PC-9 (cell line): ENCODE measurements at regions not wholly inside any gene's neighbourhood (a gene's known extent, or its start where the extent isn't known, plus 50 kb on each side); places are given as distances from the start of the nearest gene placed in this dataset.

Experiments
- EZH2 ChIP-seq: fragments of 200-600 bp; sonication (generic); IDR thresholded peaks from 2 replicates; pipeline ENCODE4 v1.8.0; 2017; ENCODE audit warnings: antibody characterized with exemption, low read depth
- TF ChIP-seq, protein P1 (sequence below): fragments of 200-600 bp; sonication (generic); conservative IDR thresholded peaks from 2 replicates; pipeline ENCODE4 v1.6.1; 2017; ENCODE audit warnings: mixed run types, antibody characterized with exemption, mild to moderate bottlenecking, moderate library complexity

DNA sequence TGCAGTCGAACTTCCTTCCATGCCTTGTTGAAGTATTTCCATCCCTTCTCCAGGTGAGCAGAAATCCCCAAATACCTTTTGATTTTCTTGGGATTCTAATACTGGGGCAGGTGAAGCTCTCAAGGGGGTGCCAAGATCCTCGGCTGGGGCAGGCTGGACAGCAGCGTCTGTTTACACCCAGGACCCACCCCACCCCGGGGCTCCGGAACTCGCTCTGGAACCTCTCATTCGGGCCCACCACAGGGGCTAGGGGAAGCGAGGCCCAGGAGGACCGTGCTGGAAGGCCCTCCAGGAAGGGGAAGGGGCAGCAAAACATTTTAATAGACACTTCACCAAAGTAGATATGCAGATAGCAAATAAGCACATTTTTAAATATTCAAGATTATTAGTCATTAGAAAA lies 161.9 kb upstream of the GORAB start:
- TF ChIP-seq, protein P1, sequence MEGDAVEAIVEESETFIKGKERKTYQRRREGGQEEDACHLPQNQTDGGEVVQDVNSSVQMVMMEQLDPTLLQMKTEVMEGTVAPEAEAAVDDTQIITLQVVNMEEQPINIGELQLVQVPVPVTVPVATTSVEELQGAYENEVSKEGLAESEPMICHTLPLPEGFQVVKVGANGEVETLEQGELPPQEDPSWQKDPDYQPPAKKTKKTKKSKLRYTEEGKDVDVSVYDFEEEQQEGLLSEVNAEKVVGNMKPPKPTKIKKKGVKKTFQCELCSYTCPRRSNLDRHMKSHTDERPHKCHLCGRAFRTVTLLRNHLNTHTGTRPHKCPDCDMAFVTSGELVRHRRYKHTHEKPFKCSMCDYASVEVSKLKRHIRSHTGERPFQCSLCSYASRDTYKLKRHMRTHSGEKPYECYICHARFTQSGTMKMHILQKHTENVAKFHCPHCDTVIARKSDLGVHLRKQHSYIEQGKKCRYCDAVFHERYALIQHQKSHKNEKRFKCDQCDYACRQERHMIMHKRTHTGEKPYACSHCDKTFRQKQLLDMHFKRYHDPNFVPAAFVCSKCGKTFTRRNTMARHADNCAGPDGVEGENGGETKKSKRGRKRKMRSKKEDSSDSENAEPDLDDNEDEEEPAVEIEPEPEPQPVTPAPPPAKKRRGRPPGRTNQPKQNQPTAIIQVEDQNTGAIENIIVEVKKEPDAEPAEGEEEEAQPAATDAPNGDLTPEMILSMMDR, result no peak
- no peak for TF ChIP-seq EZH2
